Endodermal cell (in vitro differentiated cells): ENCODE measurements at regions not wholly inside any gene's neighbourhood (a gene's known extent, or its start where the extent isn't known, plus 50 kb on each side); places are given as distances from the start of the nearest gene placed in this dataset.
"Not testable (repeated sequence)": the region's sequence is repeated elsewhere in the genome, so short reads cannot be mapped to it uniquely, and the experiment has no call there.

Experiments used
- DNase-seq: peaks from one replicate; pipeline ENCODE4 v3.0.0-alpha.2; 2017
- H3K27ac ChIP-seq: 2 replicates; pipeline ENCODE4 v1.5.1; 2013; ENCODE audit warnings: mild to moderate bottlenecking, low read depth, low read length, moderate library complexity
- H3K27me3 ChIP-seq: 2 replicates; pipeline ENCODE4 v1.6.1; 2013; ENCODE audit warnings: mild to moderate bottlenecking, low read length, moderate library complexity; ENCODE audit not compliant: insufficient read depth, control insufficient read depth, poor library complexity, severe bottlenecking
- H3K36me3 ChIP-seq: 2 replicates; pipeline ENCODE4 v1.7.0; 2013; ENCODE audit warnings: mild to moderate bottlenecking, low read length, moderate library complexity; ENCODE audit not compliant: control insufficient read depth, insufficient read depth
- H3K4me1 ChIP-seq: one replicate; pipeline ENCODE4 v1.7.0; 2013; ENCODE audit warnings: low read length; ENCODE audit not compliant: control insufficient read depth, insufficient read depth
- H3K4me3 ChIP-seq: 2 replicates; pipeline ENCODE4 v1.5.1; 2013; ENCODE audit warnings: mild to moderate bottlenecking, low read length, moderate library complexity
- H3K9ac ChIP-seq: 2 replicates; pipeline ENCODE4 v1.6.1; 2013; ENCODE audit warnings: mild to moderate bottlenecking, low read length, moderate library complexity; ENCODE audit not compliant: poor library complexity, severe bottlenecking; ENCODE audit errors: extremely low read depth
- H3K9me3 ChIP-seq: 2 replicates; pipeline ENCODE4 v1.6.1; 2013; ENCODE audit warnings: mild to moderate bottlenecking, low read length, moderate library complexity; ENCODE audit not compliant: control insufficient read depth
- H3K27ac Mint-ChIP-seq: 2 replicates; pipeline ENCODE4 v1.8.0; 2020; ENCODE audit warnings: mixed read lengths
- H3K27me3 Mint-ChIP-seq: 2 replicates; pipeline ENCODE4 v1.8.0; 2021; ENCODE audit warnings: mild to moderate bottlenecking, mixed read lengths; ENCODE audit not compliant: insufficient read depth
- H3K36me3 Mint-ChIP-seq: 2 replicates; pipeline ENCODE4 v1.8.0; 2020; ENCODE audit warnings: low read depth, mixed read lengths
- H3K4me1 Mint-ChIP-seq: 2 replicates; pipeline ENCODE4 v1.8.0; 2020; ENCODE audit warnings: mixed read lengths
- H3K4me3 Mint-ChIP-seq: 2 replicates; pipeline ENCODE4 v1.8.0; 2020; ENCODE audit warnings: mild to moderate bottlenecking, moderate library complexity, mixed read lengths
- H3K9me3 Mint-ChIP-seq: 2 replicates; pipeline ENCODE4 v1.8.0; 2020; ENCODE audit warnings: mild to moderate bottlenecking, mixed read lengths
- WGBS, 2 experiments: methylation state at CpG; one replicate each; pipeline versions ENCODE4 v1.1.5 to v1.1.7; 2013; ENCODE audit warnings: missing lambda C conversion rate in 2 of 2, mixed read lengths in 1 of 2; ENCODE audit not compliant: insufficient coverage in 1 of 2, insufficient read length in 1 of 2; 5-methylcytosine and 5-hydroxymethylcytosine counted together
- TF ChIP-seq, protein P1 (sequence below): fragments of 200-600 bp; sonication (generic); conservative IDR thresholded peaks from 2 replicates; pipeline ENCODE4 v1.5.0; 2021; ENCODE audit warnings: antibody characterized with exemption, mild to moderate bottlenecking

DNA sequence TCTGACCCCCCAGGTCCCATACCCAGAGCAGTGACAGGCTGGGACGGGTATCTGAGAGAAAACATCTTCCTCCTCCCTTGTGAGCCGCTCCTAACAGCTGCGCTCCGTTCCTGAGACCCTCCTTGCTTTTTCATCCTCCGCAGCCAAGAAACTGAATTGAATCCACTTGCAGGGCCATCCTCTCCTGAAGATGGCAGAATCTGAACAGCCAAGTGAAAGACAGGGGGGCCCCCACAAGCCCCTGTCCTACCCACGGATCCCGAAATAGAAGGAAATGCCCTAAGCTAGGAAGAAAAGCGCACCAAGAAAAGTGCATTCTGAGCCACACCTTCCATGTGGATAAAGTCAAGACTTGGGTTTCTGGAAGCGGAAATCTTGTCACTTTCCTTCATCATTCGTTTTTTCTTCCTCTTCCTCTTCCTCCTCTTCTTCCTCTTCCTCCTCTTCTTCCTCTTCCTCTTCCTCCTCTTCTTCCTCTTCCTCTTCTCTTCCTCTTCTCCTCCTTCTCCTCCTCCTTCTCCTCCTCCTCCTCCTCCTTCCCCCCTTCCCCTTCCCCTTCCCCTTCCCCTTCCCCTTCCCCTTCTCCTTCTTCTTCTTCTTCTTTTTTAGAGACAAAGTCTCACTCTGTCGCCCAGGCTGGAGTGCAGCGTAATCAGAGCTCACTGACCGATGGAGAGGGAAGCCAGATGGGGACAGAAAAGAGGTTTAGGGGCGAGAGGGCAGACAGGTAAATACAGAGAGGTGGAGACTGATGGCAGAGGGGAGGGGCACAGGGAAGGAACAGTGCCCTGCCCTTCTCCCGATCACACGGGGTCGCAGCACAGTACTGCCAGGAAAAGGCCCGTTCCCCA, 86.0 kb upstream of the WWC2 start:
- no peaks in the 10 kb centered on the region for H3K36me3 ChIP-seq
- no peak overlapping the region for H3K4me3 ChIP-seq
- H3K9me3 ChIP-seq: no peaks in the 10 kb centered on the region
- no peak overlapping the region for H3K27ac ChIP-seq
- Mint-ChIP-seq H3K4me3 (no peak overlapping the region), H3K36me3 (no peaks in the 10 kb centered on the region), H3K9me3 (no peaks in the 10 kb centered on the region), H3K4me1 (peaks cover 17% of the 10 kb centered on the region), H3K27me3 (peaks cover 14% of the 10 kb centered on the region), H3K27ac (no peak overlapping the region)
- no peaks in the 10 kb centered on the region for H3K27me3 ChIP-seq
- no peak overlapping the region for H3K9ac ChIP-seq
- H3K4me1 ChIP-seq: peaks cover 6% of the 10 kb centered on the region
- TF ChIP-seq, protein P1, sequence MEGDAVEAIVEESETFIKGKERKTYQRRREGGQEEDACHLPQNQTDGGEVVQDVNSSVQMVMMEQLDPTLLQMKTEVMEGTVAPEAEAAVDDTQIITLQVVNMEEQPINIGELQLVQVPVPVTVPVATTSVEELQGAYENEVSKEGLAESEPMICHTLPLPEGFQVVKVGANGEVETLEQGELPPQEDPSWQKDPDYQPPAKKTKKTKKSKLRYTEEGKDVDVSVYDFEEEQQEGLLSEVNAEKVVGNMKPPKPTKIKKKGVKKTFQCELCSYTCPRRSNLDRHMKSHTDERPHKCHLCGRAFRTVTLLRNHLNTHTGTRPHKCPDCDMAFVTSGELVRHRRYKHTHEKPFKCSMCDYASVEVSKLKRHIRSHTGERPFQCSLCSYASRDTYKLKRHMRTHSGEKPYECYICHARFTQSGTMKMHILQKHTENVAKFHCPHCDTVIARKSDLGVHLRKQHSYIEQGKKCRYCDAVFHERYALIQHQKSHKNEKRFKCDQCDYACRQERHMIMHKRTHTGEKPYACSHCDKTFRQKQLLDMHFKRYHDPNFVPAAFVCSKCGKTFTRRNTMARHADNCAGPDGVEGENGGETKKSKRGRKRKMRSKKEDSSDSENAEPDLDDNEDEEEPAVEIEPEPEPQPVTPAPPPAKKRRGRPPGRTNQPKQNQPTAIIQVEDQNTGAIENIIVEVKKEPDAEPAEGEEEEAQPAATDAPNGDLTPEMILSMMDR: peak; percentile 21
- 86 to 89% methylated on average over 9 to 18 of the region's 18 CpGs for WGBS, 2 experiments
- DNase-seq: peak; percentile 55

DNA sequence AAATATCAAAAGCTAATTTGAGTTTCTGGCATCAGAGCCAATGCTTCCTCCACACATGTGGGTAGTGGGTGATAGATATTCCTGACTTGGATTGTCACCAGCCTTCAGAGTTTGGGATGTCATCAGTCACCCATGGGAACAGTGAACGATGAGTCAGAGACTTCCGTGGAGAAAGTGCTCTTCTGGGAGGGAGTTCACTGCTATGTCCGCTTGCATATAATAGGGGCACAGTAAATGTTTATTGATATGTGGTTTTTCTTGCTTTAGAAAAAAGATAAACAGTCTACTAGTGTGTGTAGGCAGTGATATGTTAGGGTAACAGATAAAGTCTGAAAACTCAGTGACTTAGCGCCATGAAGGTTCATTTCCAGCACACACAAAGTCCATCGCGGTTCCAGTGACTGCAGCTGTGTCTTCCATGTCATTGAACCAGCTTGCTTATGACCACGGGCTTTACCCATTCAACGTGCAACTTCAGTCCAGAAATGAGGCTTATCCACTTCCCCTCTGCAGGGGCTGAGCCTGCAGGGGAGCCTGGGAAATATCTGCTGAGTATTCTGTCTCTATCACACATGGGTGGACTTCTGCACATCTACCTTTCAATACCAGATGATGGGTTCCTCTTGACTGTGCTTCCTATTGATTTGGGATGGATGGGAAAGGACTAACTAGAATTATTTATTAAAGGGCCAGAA, 87.7 kb upstream of the WWC2 start:
- H3K4me1 Mint-ChIP-seq: peaks cover 23% of the 10 kb centered on the region
- H3K27ac Mint-ChIP-seq: no peak overlapping the region
- no peaks in the 10 kb centered on the region for H3K9me3 Mint-ChIP-seq
- H3K4me3 Mint-ChIP-seq: no peak overlapping the region
- no peak for DNase-seq
- H3K27me3 ChIP-seq: no peaks in the 10 kb centered on the region
- WGBS, 2 experiments: 92 to 94% methylated on average over 8 of the region's 8 CpGs
- H3K27ac ChIP-seq: no peak overlapping the region
- peaks cover 6% of the 10 kb centered on the region for H3K4me1 ChIP-seq
- H3K36me3 Mint-ChIP-seq: no peaks in the 10 kb centered on the region
- no peaks in the 10 kb centered on the region for H3K9me3 ChIP-seq
- H3K4me3 ChIP-seq: no peak overlapping the region
- no peak overlapping the region for H3K9ac ChIP-seq
- peaks cover 14% of the 10 kb centered on the region for H3K27me3 Mint-ChIP-seq
- TF ChIP-seq, protein P1: no peak
- no peaks in the 10 kb centered on the region for H3K36me3 ChIP-seq

DNA sequence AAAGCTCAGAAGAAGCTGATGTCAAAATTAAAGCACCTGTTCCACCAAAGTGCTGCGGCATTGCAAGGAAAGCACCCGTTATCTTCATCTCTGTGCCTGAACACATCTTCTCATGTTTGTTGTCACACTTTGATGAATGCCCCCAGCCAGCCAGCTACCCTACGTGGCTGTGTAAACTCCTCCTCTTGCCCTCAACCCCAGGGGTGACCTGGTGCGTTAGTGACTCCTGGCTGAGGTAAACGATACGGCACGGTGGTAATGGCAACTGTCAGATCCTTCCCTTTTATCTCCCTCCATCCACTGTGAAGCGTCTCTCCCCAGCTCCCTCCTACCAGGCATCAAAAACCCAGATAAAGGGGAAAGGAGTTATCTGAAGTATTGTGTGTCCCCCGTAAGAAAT, 90.6 kb upstream of the WWC2 start:
- DNase-seq: peak; percentile 79
- WGBS, 2 experiments: 32 to 100% methylated on average over 2 to 8 of the region's 9 CpGs
- no peaks in the 10 kb centered on the region for H3K36me3 ChIP-seq
- peak overlapping the region; percentile 54 for H3K4me3 ChIP-seq
- Mint-ChIP-seq H3K4me3 (peak overlapping the region; percentile 25), H3K4me1 (peaks cover 23% of the 10 kb centered on the region), H3K36me3 (no peaks in the 10 kb centered on the region), H3K27ac (no peak overlapping the region), H3K9me3 (peaks cover 15% of the 10 kb centered on the region), H3K27me3 (peaks cover 10% of the 10 kb centered on the region)
- peaks cover 6% of the 10 kb centered on the region for H3K4me1 ChIP-seq
- TF ChIP-seq, protein P1: peak; percentile 54
- H3K27me3 ChIP-seq: no peaks in the 10 kb centered on the region
- no peaks in the 10 kb centered on the region for H3K9me3 ChIP-seq
- no peak overlapping the region for H3K27ac ChIP-seq
- no peak overlapping the region for H3K9ac ChIP-seq

DNA sequence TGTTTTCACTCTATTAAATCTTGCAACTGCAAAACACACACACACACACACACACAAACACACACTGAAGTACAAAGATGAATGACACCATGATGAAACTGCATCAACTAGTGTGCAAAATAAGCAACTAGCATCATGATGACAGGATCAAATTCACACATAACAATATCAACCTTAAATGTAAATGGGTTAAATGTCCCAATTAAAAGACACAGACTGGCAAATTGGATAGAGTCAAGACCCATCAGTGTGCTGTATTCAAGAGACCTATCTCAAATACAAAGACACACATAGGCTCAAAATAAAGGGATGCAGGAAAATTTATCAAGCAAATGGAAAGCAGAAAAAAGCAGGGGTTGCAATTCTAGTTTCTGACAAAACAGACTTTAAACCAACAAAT, 87.2 kb upstream of the DCTD start:
- DNase-seq, H3K4me3 ChIP-seq, H3K4me1 ChIP-seq, H3K27ac Mint-ChIP-seq, H3K27me3 ChIP-seq, H3K36me3 ChIP-seq, H3K9ac ChIP-seq, H3K27me3 Mint-ChIP-seq, H3K4me3 Mint-ChIP-seq, H3K9me3 ChIP-seq, H3K27ac ChIP-seq, H3K36me3 Mint-ChIP-seq: not testable (repeated sequence)
- Mint-ChIP-seq H3K9me3 (peaks cover 15% of the 10 kb centered on the region), H3K4me1 (peaks cover 19% of the 10 kb centered on the region)
